AG08395 (cell line): ENCODE measurements at regions not wholly inside any gene's neighbourhood (a gene's known extent, or its start where the extent isn't known, plus 50 kb on each side); places are given as distances from the start of the nearest gene placed in this dataset.

Source experiments
- DNase-seq: peaks from one replicate; pipeline ENCODE4 v3.0.0; 2012; ENCODE audit warnings: mixed read lengths, low spot score

DNA sequence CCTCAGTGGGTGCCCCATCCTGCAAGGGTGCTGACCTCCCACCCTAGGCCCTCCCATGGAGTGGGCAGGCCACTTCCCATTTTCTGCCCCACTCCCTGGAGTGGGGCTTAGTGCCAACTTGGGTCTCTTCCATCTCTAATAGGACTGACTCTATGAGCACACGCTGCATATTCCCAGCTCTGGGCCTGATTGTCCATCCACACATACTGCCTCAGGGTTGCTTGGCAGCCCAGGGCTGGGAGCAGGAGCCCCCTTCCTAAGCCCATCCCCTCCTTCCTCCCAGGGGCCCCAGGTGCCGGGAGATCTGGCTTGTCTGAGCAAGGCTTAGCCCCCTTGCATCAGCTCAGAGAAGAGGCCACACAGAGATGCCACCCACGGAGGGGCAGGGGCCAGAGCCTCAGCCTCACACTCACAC is 55.1 kb downstream of the PJA1 start:
- no peak for DNase-seq

- DNase-seq = peak; percentile 63
Measured at GRCh38 chrX:69109706-69110105, 55.5 kb downstream of the PJA1 start.

GRCh38 chrX:69109036-69109663 is 56.1 kb downstream of the PJA1 start:
- no peak for DNase-seq

DNA sequence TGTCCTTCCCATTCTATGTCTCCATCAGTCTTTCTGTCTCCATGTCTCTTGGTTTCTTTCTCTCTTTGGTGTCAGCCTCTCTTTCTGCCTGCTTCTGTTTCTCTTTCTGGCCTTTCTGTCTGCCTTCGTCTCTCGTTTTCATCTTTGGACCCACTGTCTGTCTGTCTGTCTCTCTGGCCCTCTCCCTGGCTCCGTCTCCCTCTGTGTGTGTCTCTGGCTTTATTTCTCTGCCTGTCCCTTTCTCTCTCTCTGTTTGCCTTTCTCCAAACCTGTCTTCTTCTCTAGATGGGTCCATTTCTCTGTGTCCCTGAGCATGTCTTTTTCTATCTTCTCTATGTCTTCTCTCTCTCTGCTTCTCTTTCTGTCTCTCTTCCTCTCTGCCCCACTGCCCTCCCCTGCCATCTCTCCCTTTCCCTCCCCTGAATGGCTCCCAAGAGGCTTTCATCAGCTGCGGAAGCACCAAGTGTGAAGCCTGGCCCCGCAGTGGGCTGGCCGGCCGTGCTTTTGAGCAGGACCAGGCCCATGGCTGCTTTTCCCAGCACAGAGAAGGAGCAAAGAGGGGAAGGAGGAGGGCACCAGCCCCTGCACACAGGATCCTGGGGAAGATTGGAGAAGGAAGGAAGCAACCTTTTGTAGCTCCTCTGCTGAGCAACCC is 57.4 kb downstream of the PJA1 start:
- DNase-seq = no peak

DNA sequence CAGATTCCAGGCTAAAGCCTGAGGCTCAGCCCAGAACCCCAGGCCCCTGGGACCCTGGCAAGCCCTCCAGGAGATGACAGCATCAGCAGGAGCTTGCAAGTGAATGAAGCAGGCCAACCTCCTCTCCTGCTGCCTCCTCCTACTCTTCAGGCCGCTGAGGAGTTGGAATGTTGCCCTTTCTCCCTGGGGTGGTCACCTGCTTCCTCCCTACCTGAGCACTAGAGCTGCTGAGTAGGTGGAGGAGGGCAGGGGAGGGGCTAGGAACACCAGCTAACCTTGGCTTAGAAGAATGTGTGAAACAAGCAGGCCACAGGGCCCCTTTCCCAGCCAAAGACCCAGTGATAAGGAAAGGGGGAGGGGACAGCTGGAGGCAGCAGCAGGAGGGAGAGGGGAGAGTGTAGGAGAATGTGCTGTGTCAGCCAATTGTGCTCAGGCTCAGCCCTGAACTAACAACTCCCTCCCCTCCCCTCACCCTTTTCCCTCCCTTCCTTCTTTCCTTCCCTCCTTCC is 58.0 kb downstream of the PJA1 start:
- DNase-seq = no peak

GRCh38 chrX:69104756-69105434 is 60.4 kb downstream of the PJA1 start:
- no peak for DNase-seq

- no peak for DNase-seq
Measured at GRCh38 chrX:69103539-69103938, 61.7 kb downstream of the PJA1 start.

DNA sequence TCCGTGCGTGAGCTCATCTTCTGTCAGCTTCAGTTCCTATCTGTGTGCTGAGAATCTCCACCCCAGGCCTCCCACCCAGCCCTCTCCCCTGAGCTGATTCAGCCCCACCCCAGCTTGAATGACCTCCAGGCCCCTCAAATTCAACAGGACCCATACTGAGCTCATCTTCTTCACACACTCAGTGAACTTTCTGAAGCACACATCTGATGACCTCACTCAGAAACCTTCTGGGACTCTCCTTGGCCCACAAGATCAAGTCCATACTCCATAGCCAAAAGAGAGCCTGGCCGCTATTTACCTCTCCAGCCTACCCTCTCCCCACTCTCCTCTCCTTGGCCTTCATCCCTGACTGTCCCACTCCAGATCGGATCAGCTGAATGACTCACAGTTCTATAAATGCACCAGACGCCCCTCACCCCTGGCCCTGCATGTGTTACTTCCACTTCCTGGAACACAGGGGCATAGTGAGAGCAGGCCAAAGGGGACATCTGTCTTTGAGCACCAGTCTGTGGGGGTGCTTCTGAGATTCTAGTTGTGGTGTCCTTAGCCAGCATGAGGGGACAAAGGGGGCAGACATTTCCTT is 62.5 kb downstream of the PJA1 start:
- no peak for DNase-seq

- no peak for DNase-seq
Measured at GRCh38 chrX:69101683-69102251, 63.5 kb downstream of the PJA1 start.

DNA sequence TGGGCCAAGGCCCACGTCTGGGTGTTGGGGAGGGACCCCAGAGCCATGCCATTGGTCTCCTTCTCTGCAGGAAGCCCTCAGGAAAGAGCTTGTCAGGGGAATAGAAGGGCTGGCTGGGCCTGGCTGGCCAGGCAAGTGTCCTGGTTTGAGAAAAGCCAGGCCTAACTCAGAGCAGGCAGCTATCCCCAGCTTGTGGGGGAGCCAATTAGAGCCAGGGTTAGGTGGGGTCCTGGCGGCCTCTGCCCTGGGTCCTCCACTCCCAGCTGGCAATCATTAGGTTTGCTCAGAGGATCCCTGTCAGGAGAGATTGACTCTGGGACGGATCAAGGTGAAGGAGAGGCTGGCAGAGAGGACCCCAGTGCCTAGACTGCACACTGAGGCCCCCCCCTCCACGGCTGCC is 64.8 kb downstream of the PJA1 start:
- DNase-seq = no peak

DNA sequence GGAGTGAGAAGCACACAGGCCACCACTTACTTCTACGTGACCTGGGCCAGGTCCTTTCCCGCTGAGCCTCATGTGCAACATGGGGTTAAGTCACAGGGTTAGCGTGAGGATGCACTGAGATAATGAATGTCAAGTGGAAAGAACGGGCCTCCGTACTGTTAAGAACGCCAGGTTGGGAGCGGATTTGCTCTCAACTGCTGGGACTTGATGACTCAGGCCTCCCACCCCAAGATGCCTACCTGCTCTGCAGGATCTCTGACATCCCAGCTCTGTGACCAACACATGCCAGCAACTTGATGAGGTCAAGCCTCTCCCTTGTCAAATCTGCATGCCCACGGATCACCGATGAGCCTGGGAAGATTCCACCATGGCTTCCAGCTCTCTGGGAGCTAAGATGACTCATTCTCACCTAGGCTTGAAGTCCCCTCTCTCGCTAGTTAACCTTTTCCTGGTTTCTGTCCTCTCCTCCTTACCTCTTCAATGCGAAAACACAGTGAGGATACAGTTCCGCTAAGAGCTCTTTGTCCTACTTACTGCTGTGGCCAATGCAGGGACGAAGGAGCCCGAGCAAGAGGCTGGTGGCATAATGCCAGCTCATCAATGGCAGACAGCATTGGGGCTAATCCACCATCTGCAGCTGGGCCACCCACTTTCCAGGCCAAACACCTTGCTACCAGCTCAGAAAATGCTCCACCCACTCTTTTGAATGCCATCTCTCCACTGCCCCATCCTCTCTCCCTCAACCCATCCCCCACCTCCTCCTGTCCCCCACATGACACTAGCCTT is 67.6 kb downstream of the PJA1 start:
- DNase-seq = no peak

DNA sequence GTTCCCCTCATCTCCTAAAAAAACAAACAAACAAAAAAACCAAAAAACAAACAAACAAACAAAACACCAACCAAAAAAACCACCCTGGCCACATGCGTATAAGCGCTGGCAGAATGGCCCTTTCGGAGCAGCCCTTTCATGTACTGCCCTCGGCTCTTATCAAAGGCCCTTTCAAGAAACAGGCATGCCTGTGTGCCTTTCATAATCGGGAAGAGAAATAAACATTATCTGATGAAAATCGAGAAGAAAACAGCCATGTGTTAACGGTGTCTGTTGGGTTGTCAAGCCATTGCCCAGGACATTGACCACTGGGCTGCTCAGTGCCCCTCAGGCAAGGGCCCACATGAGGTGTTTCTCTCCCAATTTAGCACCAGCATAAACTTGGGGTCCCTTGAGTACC is 68.3 kb downstream of the PJA1 start:
- no peak for DNase-seq

DNA sequence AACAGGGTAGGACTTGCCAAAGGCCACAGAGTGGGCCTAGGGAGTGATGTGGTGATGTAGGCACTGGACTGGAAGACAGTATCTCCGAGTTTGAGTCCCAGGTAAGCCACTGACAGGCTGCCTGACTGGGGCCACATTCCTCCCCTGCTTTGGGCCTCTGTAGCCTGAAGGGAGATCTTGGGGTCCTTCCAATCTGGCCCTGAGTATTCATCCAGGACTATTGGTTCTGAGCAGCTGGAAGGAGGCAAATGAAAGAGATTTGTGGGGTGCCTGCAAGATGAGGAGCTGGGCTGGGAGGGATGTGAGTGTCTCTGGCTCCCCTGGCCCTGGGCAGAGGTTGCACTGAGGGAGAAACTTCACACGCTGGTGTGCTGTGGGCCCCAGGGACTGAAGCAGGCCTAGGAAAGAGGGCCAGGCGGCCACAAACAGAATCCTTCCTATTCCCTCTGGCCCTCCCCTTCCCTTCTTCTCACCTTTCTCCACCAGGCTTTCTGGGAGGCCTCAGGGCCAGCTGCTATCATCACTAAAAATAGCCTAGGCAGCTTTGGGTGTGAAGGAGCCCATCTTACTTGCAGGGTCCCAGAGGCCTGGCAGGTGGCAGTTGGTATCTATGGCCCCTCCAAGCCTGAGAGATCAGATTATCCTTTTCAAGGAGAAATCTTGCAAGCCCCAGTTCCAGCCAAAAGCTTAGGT is 70.1 kb downstream of the PJA1 start:
- no peak for DNase-seq

- peak; percentile 68 for DNase-seq
Measured at GRCh38 chrX:69093960-69094871, 71.0 kb downstream of the PJA1 start.

DNA sequence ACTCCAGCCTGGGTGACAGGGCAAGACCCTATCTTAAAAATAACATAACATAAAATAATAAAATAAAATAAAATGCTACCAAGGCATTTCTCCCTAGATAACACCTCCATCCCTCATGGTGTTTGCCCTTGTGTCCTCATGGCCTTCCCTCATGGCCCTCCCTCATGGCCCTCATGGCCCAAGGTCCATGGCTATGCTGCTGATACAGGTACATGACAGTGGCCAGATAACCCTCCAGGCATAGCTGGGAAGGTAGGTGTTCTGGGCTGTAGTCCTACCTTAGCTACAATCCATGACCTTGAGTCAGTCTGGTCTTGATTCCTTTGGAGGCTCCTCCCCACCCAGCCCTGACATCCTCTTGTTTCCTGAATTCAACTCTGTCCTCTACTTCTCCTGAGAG is 75.2 kb downstream of the PJA1 start:
- no peak for DNase-seq

- no peak for DNase-seq
Measured at GRCh38 chrX:69089203-69089602, 76.0 kb downstream of the PJA1 start.

DNA sequence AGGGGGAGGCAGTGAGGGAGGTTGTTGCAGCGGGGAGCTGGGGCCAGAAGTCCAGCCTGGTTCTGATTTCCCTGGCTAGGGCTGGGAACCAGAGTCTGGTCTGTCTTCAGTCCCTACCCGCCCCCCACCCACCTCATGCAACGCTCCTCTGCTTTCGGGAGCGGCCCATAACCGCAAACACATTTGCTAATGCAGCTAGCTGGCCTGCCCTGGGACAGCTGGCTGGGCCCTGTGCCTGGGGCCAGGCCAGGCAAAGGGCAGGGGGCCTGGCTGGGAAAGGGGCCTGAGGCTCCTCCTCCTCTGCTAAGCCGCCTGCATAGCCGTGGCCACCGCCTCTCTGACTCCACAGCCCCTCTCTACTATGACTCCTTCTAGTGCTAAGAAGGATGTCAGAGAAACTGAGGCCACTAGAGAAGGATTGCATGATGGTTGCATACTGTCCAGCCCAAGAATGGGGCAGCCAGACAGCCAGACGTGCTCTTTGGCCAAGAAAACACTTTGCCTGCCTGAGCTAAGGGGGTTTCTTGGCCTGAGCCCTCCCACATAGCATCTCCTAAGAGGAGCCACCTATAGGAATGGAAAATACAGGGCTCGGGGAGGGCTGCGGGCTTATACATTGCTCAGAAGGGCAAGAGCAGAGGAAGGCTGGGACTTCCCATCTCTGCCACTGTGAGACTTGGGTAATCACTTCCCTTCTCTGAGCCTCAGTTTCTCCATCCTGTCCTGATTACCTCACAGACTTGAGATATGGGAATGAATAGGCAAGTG is 76.9 kb downstream of the PJA1 start:
- no peak for DNase-seq

DNA sequence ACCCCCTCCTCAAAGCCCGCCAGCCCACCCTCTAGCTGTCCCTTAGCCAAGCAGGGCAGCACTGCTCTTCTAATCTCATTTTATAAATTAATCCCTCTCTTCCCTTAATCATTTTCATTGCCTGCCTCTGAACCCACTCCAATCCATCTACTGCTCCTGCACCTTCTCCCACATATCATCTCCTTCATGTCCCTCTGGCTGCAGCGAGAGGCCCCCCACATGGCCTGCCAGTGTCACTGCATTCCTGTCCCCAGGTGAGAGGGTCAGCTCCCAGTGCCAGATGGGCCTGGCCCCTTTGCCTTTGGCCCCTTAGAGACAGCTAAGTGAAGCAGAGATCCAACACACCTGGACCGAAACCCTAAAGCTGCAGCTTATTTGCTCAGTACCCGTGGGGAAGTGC is 79.4 kb downstream of the PJA1 start:
- no peak for DNase-seq

DNA sequence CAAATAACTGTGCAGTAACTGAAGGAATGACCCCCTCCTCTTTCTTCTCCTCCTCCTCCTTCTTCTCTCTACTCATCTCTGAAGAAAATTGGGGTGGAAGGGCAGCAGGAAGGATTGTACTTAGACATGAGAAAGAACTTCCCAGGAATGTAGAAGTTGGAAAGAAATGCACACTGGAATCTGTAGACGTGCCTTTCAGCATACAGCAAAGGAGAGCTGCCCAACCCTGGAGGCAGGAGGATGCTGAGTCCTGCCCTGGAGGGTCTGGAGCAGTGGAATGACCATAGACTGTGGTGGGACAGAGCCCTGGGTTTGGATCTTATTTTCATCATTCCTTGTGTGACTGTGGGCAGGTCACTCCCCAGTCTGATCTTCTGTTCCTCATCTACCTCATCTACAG is 80.1 kb downstream of the PJA1 start:
- DNase-seq = no peak
